ENCODE measurements at regions not wholly inside any gene's neighbourhood (a gene's known extent, or its start where the extent isn't known, plus 50 kb on each side); places are given as distances from the start of the nearest gene placed in this dataset.

- no peaks in the 10 kb centered on the region for H3K4me1 ChIP-seq
- no peaks in the 10 kb centered on the region for H3K9me3 ChIP-seq
- no peak overlapping the region for H3K4me3 ChIP-seq
- no peaks in the 10 kb centered on the region for H3K36me3 ChIP-seq
- ATAC-seq, result no peak
- no peak for DNase-seq
- 49 to 63% (median 63%) methylated on average over 7 of the region's 7 CpGs for WGBS, 4 donors
- H3K27me3 ChIP-seq, result peaks cover 0 to 6% (median 0%) of the 10 kb centered on the region in 9 donors
- intact Hi-C loops (cut with DNase I), result loop anchor here in 1 of 10 donors (10.0 kb wide), 1 partner anchor 144 kb away; no protein-coding TSS in a partner anchor
- peak overlapping the region in 1 of 12 donors; percentile 49 for H3K27ac ChIP-seq
- TF ChIP-seq POLR2A (IDR thresholded peaks at IDR 0.05), result no peak
- TF ChIP-seq, protein P1, sequence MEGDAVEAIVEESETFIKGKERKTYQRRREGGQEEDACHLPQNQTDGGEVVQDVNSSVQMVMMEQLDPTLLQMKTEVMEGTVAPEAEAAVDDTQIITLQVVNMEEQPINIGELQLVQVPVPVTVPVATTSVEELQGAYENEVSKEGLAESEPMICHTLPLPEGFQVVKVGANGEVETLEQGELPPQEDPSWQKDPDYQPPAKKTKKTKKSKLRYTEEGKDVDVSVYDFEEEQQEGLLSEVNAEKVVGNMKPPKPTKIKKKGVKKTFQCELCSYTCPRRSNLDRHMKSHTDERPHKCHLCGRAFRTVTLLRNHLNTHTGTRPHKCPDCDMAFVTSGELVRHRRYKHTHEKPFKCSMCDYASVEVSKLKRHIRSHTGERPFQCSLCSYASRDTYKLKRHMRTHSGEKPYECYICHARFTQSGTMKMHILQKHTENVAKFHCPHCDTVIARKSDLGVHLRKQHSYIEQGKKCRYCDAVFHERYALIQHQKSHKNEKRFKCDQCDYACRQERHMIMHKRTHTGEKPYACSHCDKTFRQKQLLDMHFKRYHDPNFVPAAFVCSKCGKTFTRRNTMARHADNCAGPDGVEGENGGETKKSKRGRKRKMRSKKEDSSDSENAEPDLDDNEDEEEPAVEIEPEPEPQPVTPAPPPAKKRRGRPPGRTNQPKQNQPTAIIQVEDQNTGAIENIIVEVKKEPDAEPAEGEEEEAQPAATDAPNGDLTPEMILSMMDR (IDR thresholded peaks at IDR 0.05), result no peak
Measured at GRCh38 chr10:1938317-1938716, 201.0 kb upstream of the ADARB2 start.

GRCh38 chr10:1935912-1936311 is 198.6 kb upstream of the ADARB2 start:
- WGBS, 4 donors, result 55 to 67% (median 58%) methylated on average over 3 to 4 of the region's 4 CpGs
- intact Hi-C loops (cut with DNase I), result loop anchor here in 1 of 10 donors (10.0 kb wide), 1 partner anchor 141 kb away; no protein-coding TSS in a partner anchor
- Histone ChIP-seq H3K27me3 (peaks cover 0 to 6% (median 0%) of the 10 kb centered on the region in 9 donors), H3K27ac (no peak overlapping the region), H3K4me1 (no peaks in the 10 kb centered on the region), H3K36me3 (no peaks in the 10 kb centered on the region), H3K4me3 (no peak overlapping the region), H3K9me3 (no peaks in the 10 kb centered on the region)
- no peak for TF ChIP-seq POLR2A (IDR thresholded peaks at IDR 0.05)
- TF ChIP-seq, protein P1 (IDR thresholded peaks at IDR 0.05), result no peak
- ATAC-seq, result no peak
- no peak for DNase-seq

GRCh38 chr10:1933215-1933614 is 195.9 kb upstream of the ADARB2 start:
- intact Hi-C loops (cut with DNase I), result loop anchor here in 1 of 10 donors (10.0 kb wide), 1 partner anchor 138 kb away; no protein-coding TSS in a partner anchor
- 69 to 91% (median 76%) methylated on average over 16 of the region's 16 CpGs for WGBS, 4 donors
- Histone ChIP-seq H3K36me3 (no peaks in the 10 kb centered on the region), H3K4me1 (no peaks in the 10 kb centered on the region), H3K9me3 (no peaks in the 10 kb centered on the region), H3K27ac (no peak overlapping the region), H3K4me3 (no peak overlapping the region), H3K27me3 (peaks cover 0 to 6% (median 0%) of the 10 kb centered on the region in 9 donors)
- TF ChIP-seq, protein P1 (IDR thresholded peaks at IDR 0.05), result no peak
- no peak for TF ChIP-seq POLR2A (IDR thresholded peaks at IDR 0.05)
- ATAC-seq (no peak), DNase-seq (no peak)

- TF ChIP-seq, protein P1 (IDR thresholded peaks at IDR 0.05), result no peak
- Histone ChIP-seq H3K27me3 (peaks cover 0 to 6% (median 0%) of the 10 kb centered on the region in 9 donors), H3K4me1 (no peaks in the 10 kb centered on the region), H3K4me3 (no peak overlapping the region), H3K27ac (no peak overlapping the region), H3K36me3 (no peaks in the 10 kb centered on the region), H3K9me3 (no peaks in the 10 kb centered on the region)
- no peak for DNase-seq
- 35 to 55% (median 46%) methylated on average over 13 of the region's 13 CpGs for WGBS, 4 donors
- intact Hi-C loops (cut with DNase I), result loop anchor here in 1 of 10 donors (10.0 kb wide), 1 partner anchor 138 kb away; no protein-coding TSS in a partner anchor
- ATAC-seq, result no peak
Measured at GRCh38 chr10:1932692-1933094, 195.4 kb upstream of the ADARB2 start.
